Spleen (tissue), 7 donors: ENCODE measurements at regions not wholly inside any gene's neighbourhood (a gene's known extent, or its start where the extent isn't known, plus 50 kb on each side); places are given as distances from the start of the nearest gene placed in this dataset.

Experiments used
- CTCF ChIP-seq, 11 experiments: fragments of 200-600 bp in 7 of 11; fragments of 450-650 bp in 4 of 11; sonication (generic) in 4 of 11; IDR thresholded peaks in 8 of 11; conservative IDR thresholded peaks in 3 of 11; 1 replicate in 7 of 11; 2 replicates in 4 of 11; pipeline versions ENCODE4 v1.4.0 to v1.8.0; 2016 to 2021; ENCODE audit warnings: antibody characterized with exemption in 11 of 11, inconsistent platforms in 4 of 11, mild to moderate bottlenecking in 1 of 11
- POLR2AphosphoS5 ChIP-seq, 3 donors: sonication (generic); formaldehyde crosslinking; IDR thresholded peaks; one replicate each; pipeline ENCODE4 v1.5.1; 2017; ENCODE audit warnings: antibody characterized with exemption in 3 of 3
- donor health status: DM: no; HTN: no; CAD: no; lungs with moderate emphysema.
- donor health status: DM: no; HTN: no; CAD: no.
- donor health status: DM: no; HTN: no; CAD: no.

DNA sequence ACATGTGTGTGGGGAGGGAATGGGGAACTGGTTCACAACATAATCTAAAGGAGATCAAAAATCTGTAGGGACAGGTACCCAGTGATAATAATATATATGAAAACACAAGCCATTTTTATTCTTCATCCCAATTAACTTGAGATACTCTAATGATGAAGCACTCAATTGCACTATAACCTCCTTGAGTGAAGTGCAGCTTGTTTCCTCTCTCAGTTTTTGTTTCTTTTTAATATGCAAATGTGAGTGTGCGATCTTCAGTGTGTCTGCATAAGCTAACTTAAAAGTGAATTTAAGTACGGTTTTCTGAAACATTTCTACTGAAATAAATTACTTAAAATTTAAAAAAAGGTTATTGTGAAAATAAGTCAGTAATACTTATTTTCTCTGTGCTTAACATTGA is 623.5 kb downstream of the CDH11 start:
- TF ChIP-seq CTCF (IDR thresholded peaks at IDR 0.05 in 8 of 11, conservative IDR thresholded peaks at IDR 0.05 in 3 of 11) (no peak), POLR2AphosphoS5 (IDR thresholded peaks at IDR 0.05) (no peak)
